K562 (cell line): ENCODE measurements at regions not wholly inside any gene's neighbourhood (a gene's known extent, or its start where the extent isn't known, plus 50 kb on each side); places are given as distances from the start of the nearest gene placed in this dataset.

Experiments
- ATAC-seq: fragments of 200-7000 bp; cut with Tn5 transposase; 3 replicates; pipeline ENCODE4 v1.9.1; 2020; ENCODE audit warnings: moderate library complexity
- BruUV-seq: library from RNA; stranded (reverse); fragments of 400-500 nt; replicated peaks from 2 replicates; lab custom pipeline; 2021; lab: Mats Ljungman, UMichigan
- CTCF ChIA-PET: fragments of 300-600 bp; formaldehyde crosslinking; extraction: SDS; loops from one replicate; lab custom pipeline; 2021; ENCODE audit warnings: low intra/inter-chr PET ratio; lab: Yijun Ruan, JAX
- POLR2A ChIA-PET: fragments of 300-600, 350-650 bp; sonication (Branson Sonifier 250); formaldehyde crosslinking; extraction: SDS; loops from one replicate; lab custom pipeline; 2021; ENCODE audit warnings: antibody characterized with exemption, inconsistent platforms; lab: Yijun Ruan, JAX
- DNase-seq, 4 experiments: peaks; one replicate each; pipeline versions ENCODE4 v3.0.0 to v3.0.0-alpha.2; 2011 to 2018; ENCODE audit warnings: low spot score in 3 of 4, mixed read lengths in 3 of 4; ENCODE audit errors: extremely low read depth in 1 of 4
- FAIRE-seq: peaks from 2 replicates; lab custom pipeline; 2011; peaks lifted over from hg19 to GRCh38; lab: Jason Lieb, UNC
- H2AFZ ChIP-seq: 2 replicates; pipeline ENCODE4 v1.6.0; 2011; ENCODE audit warnings: low read depth, low read length, control low read depth, inconsistent platforms
- H3K27ac ChIP-seq: fragments of 200-600 bp; 3 replicates; pipeline ENCODE4 v1.8.0; 2011; ENCODE audit warnings: low read depth, mild to moderate bottlenecking, control low read depth, inconsistent platforms, low read length, moderate library complexity, mixed read lengths; ENCODE audit errors: extremely low read depth
- H3K27me3 ChIP-seq, 2 experiments: fragments of 300-600 bp in 1 of 2; 2 replicates in 1 of 2; 3 replicates in 1 of 2; pipeline versions ENCODE4 v1.6.0 to v1.8.0; 2011; ENCODE audit warnings: inconsistent platforms in 2 of 2, low read length in 2 of 2, mild to moderate bottlenecking in 1 of 2, mixed read lengths in 1 of 2, moderate library complexity in 1 of 2; ENCODE audit not compliant: control insufficient read depth in 2 of 2, insufficient read depth in 2 of 2
- H3K36me3 ChIP-seq: fragments of 300-600 bp; 3 replicates; pipeline ENCODE4 v1.8.0; 2011; ENCODE audit warnings: mild to moderate bottlenecking, low read length, inconsistent platforms; ENCODE audit not compliant: control insufficient read depth, insufficient read depth
- H3K4me1 ChIP-seq, 2 experiments: fragments of 200-600 bp in 1 of 2; replicated peaks in 1 of 2; 2 replicates in 1 of 2; 3 replicates in 1 of 2; pipeline versions ENCODE4 v1.5.1 to v1.8.0; 2011; ENCODE audit warnings: inconsistent platforms in 2 of 2, low read length in 2 of 2, mild to moderate bottlenecking in 1 of 2, mixed read lengths in 1 of 2, moderate library complexity in 1 of 2; ENCODE audit not compliant: control insufficient read depth in 2 of 2, insufficient read depth in 2 of 2
- H3K4me2 ChIP-seq: 2 replicates; pipeline ENCODE4 v1.6.1; 2011; ENCODE audit warnings: low read length, control low read depth, inconsistent platforms, mixed read lengths; ENCODE audit not compliant: insufficient read depth
- H3K4me3 ChIP-seq: fragments of 200-600 bp; sonication (generic), shearing (Covaris generic); 2 replicates; pipeline ENCODE4 v1.5.1; 2016; ENCODE audit warnings: control low read depth, inconsistent platforms
- H3K79me2 ChIP-seq: fragments of 200-600 bp; 3 replicates; pipeline ENCODE4 v1.8.0; 2011; ENCODE audit warnings: low read length, inconsistent platforms; ENCODE audit not compliant: control insufficient read depth, insufficient read depth
- H3K9ac ChIP-seq, 2 experiments: 2 replicates each; pipeline versions ENCODE4 v1.6.0 to v1.6.1; 2011; ENCODE audit warnings: low read depth in 2 of 2, low read length in 2 of 2, control low read depth in 1 of 2, inconsistent platforms in 1 of 2, mild to moderate bottlenecking in 1 of 2, mixed read lengths in 1 of 2; ENCODE audit not compliant: insufficient read depth in 1 of 2
- H3K9me1 ChIP-seq: one replicate; pipeline ENCODE4 v1.6.0; 2011; ENCODE audit warnings: inconsistent platforms, mild to moderate bottlenecking, low read length, moderate library complexity; ENCODE audit not compliant: control insufficient read depth, insufficient read depth
- H3K9me3 ChIP-seq: replicated peaks from 2 replicates; pipeline ENCODE4 v1.5.1; 2011; ENCODE audit warnings: low read depth, low read length, inconsistent platforms; ENCODE audit not compliant: control insufficient read depth, insufficient read depth
- H4K20me1 ChIP-seq: replicated peaks from 2 replicates; pipeline ENCODE4 v1.6.1; 2011; ENCODE audit warnings: low read length, inconsistent platforms, mixed read lengths; ENCODE audit not compliant: control insufficient read depth, insufficient read depth
- ARID3A ChIP-seq: IDR thresholded peaks from 2 replicates; pipeline ENCODE4 v1.6.1; 2012; ENCODE audit warnings: low read depth, low read length, improper control_type of control experiment, borderline replicate concordance
- GABPB1 ChIP-seq: sonication (generic); formaldehyde crosslinking; IDR thresholded peaks from 2 replicates; pipeline ENCODE4 v1.8.0; 2022; ENCODE audit warnings: mild to moderate bottlenecking, missing genetic modification reagents
- MAFF ChIP-seq: IDR thresholded peaks from 2 replicates; pipeline ENCODE4 v1.6.1; 2012; ENCODE audit warnings: low read length, improper control_type of control experiment
- RB1 ChIP-seq: fragments of 450-650 bp; IDR thresholded peaks from 2 replicates; pipeline ENCODE4 v1.6.1; 2017; ENCODE audit warnings: low read depth, mild to moderate bottlenecking
- ZNF444 ChIP-seq: fragments of 250-450 bp; sonication (Bioruptor Pico); IDR thresholded peaks from 2 replicates; pipeline ENCODE4 v1.4.0; 2020; ENCODE audit warnings: mild to moderate bottlenecking, moderate library complexity
- WGBS: fragments of 100-300 bp; shearing (Covaris generic); methylation state at CpG from one replicate; pipeline ENCODE4 v1.1.6; 2016; ENCODE audit warnings: low coverage, mixed read lengths; ENCODE audit not compliant: insufficient coverage; ENCODE audit errors: missing lambda C conversion rate; 5-methylcytosine and 5-hydroxymethylcytosine counted together
- in situ Hi-C: fragments of 300-500 bp; cut with MboI; formaldehyde crosslinking; loops from 4 replicates; pipeline ENCODE4 v1.15.0; 2018; ENCODE audit warnings: inconsistent platforms, mixed read lengths
- intact Hi-C: fragments of 100-400 bp; cut with micrococcal nuclease; formaldehyde crosslinking; loops from 2 replicates; pipeline ENCODE4 v1.14.2; 2022

GRCh38 chr14:28323366-28323765 lies 443.2 kb upstream of the FOXG1 start (continued):
- no peak for TF ChIP-seq ARID3A
- TF ChIP-seq RB1: no peak

GRCh38 chr14:28323951-28324741 lies 442.4 kb upstream of the FOXG1 start:
- DNase-seq (no peak), FAIRE-seq (no peak), ATAC-seq (no peak)
- no TSS peak for BruUV-seq
- H3K4me2 ChIP-seq: no peak overlapping the region
- intact Hi-C loops (no loop called here), in situ Hi-C loops (no loop called here)
- H2AFZ ChIP-seq: no peak overlapping the region
- no peaks in the 10 kb centered on the region for H3K9me3 ChIP-seq
- POLR2A ChIA-PET: no interaction called here
- no peak for TF ChIP-seq ZNF444 (CRISPR knock-in tag)
- no peak for TF ChIP-seq GABPB1
- TF ChIP-seq MAFF: no peak
- 0% methylated on average over 5 of the region's 5 CpGs for WGBS
- no peaks in the 10 kb centered on the region for H3K9me1 ChIP-seq
- H3K4me3 ChIP-seq: no peak overlapping the region
- no peak overlapping the region for H3K9ac ChIP-seq
- H3K27ac ChIP-seq: no peak overlapping the region
- H3K36me3 ChIP-seq: no peaks in the 10 kb centered on the region
- no peaks in the 10 kb centered on the region for H3K27me3 ChIP-seq
- CTCF ChIA-PET: no interaction called here
- no peaks in the 10 kb centered on the region for H4K20me1 ChIP-seq
- no peaks in the 10 kb centered on the region for H3K4me1 ChIP-seq
- no peaks in the 10 kb centered on the region for H3K79me2 ChIP-seq
